Large intestine (tissue), 3 donors: ENCODE measurements at regions not wholly inside any gene's neighbourhood (a gene's known extent, or its start where the extent isn't known, plus 50 kb on each side); places are given as distances from the start of the nearest gene placed in this dataset.
"Not testable (repeated sequence)": the region's sequence is repeated elsewhere in the genome, so short reads cannot be mapped to it uniquely, and the experiment has no call there.

ENCODE experiments used
- DNase-seq, 2 donors: peaks; one replicate each; pipeline versions ENCODE4 v3.0.0 to v3.0.0-alpha.2; 2013
- H3K27ac ChIP-seq: one replicate; pipeline ENCODE4 v1.5.1; 2013; ENCODE audit warnings: low read length
- H3K27me3 ChIP-seq: 2 replicates; pipeline ENCODE4 v1.6.1; 2013; ENCODE audit warnings: low read length; ENCODE audit not compliant: control insufficient read depth, insufficient read depth
- H3K36me3 ChIP-seq: 2 replicates; pipeline ENCODE4 v1.6.1; 2013; ENCODE audit warnings: low read length; ENCODE audit not compliant: control insufficient read depth, insufficient read depth
- H3K4me1 ChIP-seq: one replicate; pipeline ENCODE4 v1.6.1; 2013; ENCODE audit warnings: low read length; ENCODE audit not compliant: control insufficient read depth, insufficient read depth
- H3K4me3 ChIP-seq: one replicate; pipeline ENCODE4 v1.5.1; 2013; ENCODE audit warnings: low read length
- H3K9me3 ChIP-seq: one replicate; pipeline ENCODE4 v1.6.1; 2013; ENCODE audit warnings: mild to moderate bottlenecking, low read depth, low read length, moderate library complexity; ENCODE audit not compliant: control insufficient read depth
- WGBS: methylation state at CpG from one replicate; pipeline ENCODE4 v1.1.5; 2013; ENCODE audit warnings: low lambda C conversion rate; ENCODE audit not compliant: insufficient coverage; 5-methylcytosine and 5-hydroxymethylcytosine counted together

DNA sequence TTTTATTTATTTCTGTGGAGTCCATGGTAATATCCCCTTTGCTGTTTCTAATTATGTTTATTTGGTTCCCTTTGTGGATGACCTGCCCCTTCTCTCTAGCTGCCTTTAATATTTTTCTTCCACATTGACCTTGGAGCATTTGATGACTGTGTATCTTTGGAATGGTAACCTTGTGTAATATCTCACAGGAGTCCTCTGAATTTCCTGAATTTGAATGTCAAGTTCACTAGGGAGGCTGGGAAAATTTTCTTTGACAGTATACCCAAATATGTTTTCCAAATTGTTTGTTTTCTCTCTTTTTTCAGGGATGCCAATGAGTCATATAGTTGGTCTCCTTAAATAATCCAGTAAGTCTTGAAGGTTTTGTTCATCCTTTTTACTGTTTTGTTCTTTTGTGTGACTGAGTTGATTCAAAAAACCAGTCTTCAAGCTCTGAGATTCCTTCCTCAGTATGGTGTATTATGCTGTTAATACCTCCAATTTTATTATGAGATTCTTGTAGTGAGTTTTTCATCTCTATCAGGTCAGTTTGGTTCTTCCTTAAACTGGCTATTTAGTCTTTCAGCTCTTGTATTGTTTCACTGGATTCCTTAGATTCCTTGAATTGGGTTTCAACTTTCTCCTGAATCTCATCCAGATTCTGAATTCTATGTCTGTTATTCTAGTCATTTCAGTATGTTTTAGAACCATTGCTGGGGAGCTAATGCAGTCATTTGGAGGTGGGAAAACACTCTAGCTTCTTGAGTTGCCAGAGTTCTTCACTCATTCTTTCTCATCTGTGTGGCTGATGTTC lies 349.0 kb upstream of the TARS1 start:
- Histone ChIP-seq H3K4me3 (no peak overlapping the region), H3K36me3 (no peaks in the 10 kb centered on the region), H3K27me3 (no peaks in the 10 kb centered on the region), H3K4me1 (no peaks in the 10 kb centered on the region), H3K9me3 (no peaks in the 10 kb centered on the region), H3K27ac (no peak overlapping the region)
- DNase-seq, result no peak

DNA sequence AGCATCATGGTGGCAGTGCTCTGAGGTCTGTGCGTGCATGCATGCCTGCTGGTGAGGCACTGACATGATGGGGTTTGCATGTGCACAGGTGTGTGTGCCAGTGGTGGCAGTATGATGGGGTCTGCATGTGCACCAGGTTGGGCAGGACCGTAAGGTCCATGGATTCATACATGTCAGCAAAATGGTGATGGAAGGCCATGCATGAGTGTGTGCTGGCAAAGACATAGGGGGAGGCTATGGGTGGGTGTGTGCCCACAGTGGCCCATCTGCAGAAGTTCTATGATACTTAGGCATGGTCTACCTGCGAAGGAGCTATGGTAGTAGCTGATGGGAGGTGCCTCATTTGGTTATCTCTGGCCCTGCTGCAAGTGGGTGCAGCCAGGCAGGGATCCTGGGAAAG lies 348.0 kb upstream of the TARS1 start:
- Histone ChIP-seq H3K27me3 (no peaks in the 10 kb centered on the region), H3K36me3 (no peaks in the 10 kb centered on the region), H3K27ac (no peak overlapping the region), H3K4me1 (no peaks in the 10 kb centered on the region), H3K9me3 (no peaks in the 10 kb centered on the region), H3K4me3 (no peak overlapping the region)
- no peak for DNase-seq
- no CpG with 5 or more reads among the region's 3 CpGs for WGBS

DNA sequence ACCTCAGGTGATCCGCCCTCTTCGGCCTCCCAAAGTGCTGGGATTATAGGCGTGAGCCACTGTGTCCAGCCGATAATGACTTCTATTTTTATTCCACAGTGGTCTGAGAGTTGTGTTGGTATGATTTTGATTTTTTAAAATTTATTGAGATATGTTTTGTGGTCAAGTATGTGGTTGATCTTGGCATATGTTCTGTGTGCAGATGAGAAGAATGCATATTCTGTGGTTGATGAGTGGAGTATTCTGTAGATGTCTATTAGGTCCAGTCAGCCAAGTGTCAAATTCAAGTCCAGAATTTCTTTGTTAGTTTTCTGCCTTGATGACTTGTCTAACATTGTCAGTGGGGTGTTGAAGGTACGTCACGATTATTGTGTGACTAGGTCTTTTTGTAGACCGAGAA lies 338.2 kb upstream of the TARS1 start:
- no peak for DNase-seq
- H3K27me3 ChIP-seq, result no peaks in the 10 kb centered on the region
- H3K9me3 ChIP-seq, result no peaks in the 10 kb centered on the region
- H3K4me3 ChIP-seq, result no peak overlapping the region
- H3K27ac ChIP-seq, result no peak overlapping the region
- H3K36me3 ChIP-seq, result no peaks in the 10 kb centered on the region
- WGBS, result 94% methylated on average over 3 of the region's 7 CpGs
- H3K4me1 ChIP-seq, result no peaks in the 10 kb centered on the region

DNA sequence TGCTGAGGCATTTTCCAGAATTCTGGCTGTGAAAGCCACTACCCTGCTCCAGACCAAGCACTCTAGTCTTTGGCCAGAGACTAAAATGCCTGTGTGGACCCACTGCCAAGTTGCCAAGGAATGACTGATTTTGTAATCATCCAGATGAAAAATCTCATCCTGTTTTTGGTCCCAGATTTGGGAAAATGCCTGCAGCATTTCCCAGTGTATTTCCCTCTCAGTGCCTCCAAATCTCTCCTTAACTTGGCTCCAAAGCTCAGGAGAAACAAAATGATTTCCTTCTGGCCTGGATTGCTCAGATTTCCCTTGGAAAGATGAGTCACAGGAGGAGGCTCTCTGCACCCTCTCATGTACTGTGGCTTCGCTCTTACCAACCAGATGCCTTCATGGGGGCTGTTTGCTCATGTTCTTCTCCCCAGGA lies 335.2 kb upstream of the TARS1 start:
- Histone ChIP-seq H3K9me3 (no peaks in the 10 kb centered on the region), H3K4me1 (no peaks in the 10 kb centered on the region), H3K27ac (no peak overlapping the region), H3K36me3 (no peaks in the 10 kb centered on the region), H3K4me3 (no peak overlapping the region), H3K27me3 (no peaks in the 10 kb centered on the region)
- WGBS, result no CpG with 5 or more reads among the region's 1 CpG
- no peak for DNase-seq

GRCh38 chr5:33110496-33110895 lies 330.3 kb upstream of the TARS1 start:
- no CpG with 5 or more reads among the region's 2 CpGs for WGBS
- H3K9me3 ChIP-seq, DNase-seq: not testable (repeated sequence)

GRCh38 chr5:33114361-33114760 lies 326.4 kb upstream of the TARS1 start:
- Histone ChIP-seq H3K4me1 (no peaks in the 10 kb centered on the region), H3K4me3 (no peak overlapping the region), H3K9me3 (peaks cover 6% of the 10 kb centered on the region), H3K36me3 (no peaks in the 10 kb centered on the region), H3K27ac (no peak overlapping the region), H3K27me3 (no peaks in the 10 kb centered on the region)
- 80% methylated on average over 1 of the region's 3 CpGs for WGBS
- DNase-seq, result no peak

More at GRCh38 chr5:33110496-33110895, 330.3 kb upstream of the TARS1 start:
- not testable (repeated sequence) for H3K27me3 ChIP-seq, H3K4me1 ChIP-seq, H3K27ac ChIP-seq, H3K36me3 ChIP-seq, H3K4me3 ChIP-seq

- H3K27me3 ChIP-seq, result no peaks in the 10 kb centered on the region
- WGBS, result 92% methylated on average over 4 of the region's 4 CpGs
- no peaks in the 10 kb centered on the region for H3K36me3 ChIP-seq
- H3K9me3 ChIP-seq, result peaks cover 6% of the 10 kb centered on the region
- H3K27ac ChIP-seq, result no peak overlapping the region
- H3K4me1 ChIP-seq, result no peaks in the 10 kb centered on the region
- DNase-seq, result no peak
- no peak overlapping the region for H3K4me3 ChIP-seq
These were observed 325.3 kb upstream of the TARS1 start for GRCh38 chr5:33115467-33115866.

- no peak for DNase-seq
- H3K27ac ChIP-seq, result no peak overlapping the region
- no peak overlapping the region for H3K4me3 ChIP-seq
- H3K4me1 ChIP-seq, result no peaks in the 10 kb centered on the region
- H3K36me3 ChIP-seq, result no peaks in the 10 kb centered on the region
- no peaks in the 10 kb centered on the region for H3K27me3 ChIP-seq
- 83% methylated on average over 1 of the region's 1 CpG for WGBS
- no peaks in the 10 kb centered on the region for H3K9me3 ChIP-seq
These were observed 321.9 kb upstream of the TARS1 start for GRCh38 chr5:33118761-33119415.

GRCh38 chr5:33120671-33121070 lies 320.1 kb upstream of the TARS1 start:
- no peak for DNase-seq
- Histone ChIP-seq H3K4me3 (no peak overlapping the region), H3K9me3 (no peaks in the 10 kb centered on the region), H3K27ac (no peak overlapping the region), H3K36me3 (no peaks in the 10 kb centered on the region), H3K4me1 (no peaks in the 10 kb centered on the region), H3K27me3 (no peaks in the 10 kb centered on the region)
- no CpG with 5 or more reads among the region's 3 CpGs for WGBS

- Histone ChIP-seq H3K4me1 (no peaks in the 10 kb centered on the region), H3K27me3 (no peaks in the 10 kb centered on the region), H3K9me3 (no peaks in the 10 kb centered on the region), H3K27ac (no peak overlapping the region), H3K36me3 (no peaks in the 10 kb centered on the region), H3K4me3 (no peak overlapping the region)
- no peak for DNase-seq
- no CpG with 5 or more reads among the region's 2 CpGs for WGBS
These were observed 311.5 kb upstream of the TARS1 start for GRCh38 chr5:33129309-33129708.

GRCh38 chr5:33136785-33137184 lies 304.0 kb upstream of the TARS1 start:
- Histone ChIP-seq H3K4me1 (no peaks in the 10 kb centered on the region), H3K27me3 (no peaks in the 10 kb centered on the region), H3K9me3 (peaks cover 5% of the 10 kb centered on the region), H3K4me3 (no peak overlapping the region), H3K27ac (no peak overlapping the region), H3K36me3 (no peaks in the 10 kb centered on the region)
- no peak for DNase-seq
- 50% methylated on average over 1 of the region's 1 CpG for WGBS
